GM12878 (cell line): ENCODE measurements at regions not wholly inside any gene's neighbourhood (a gene's known extent, or its start where the extent isn't known, plus 50 kb on each side); places are given as distances from the start of the nearest gene placed in this dataset.

ENCODE experiments used
- ATAC-seq: fragments of 200-7000 bp; cut with Tn5 transposase; 3 replicates; pipeline ENCODE4 v1.9.1; 2020; ENCODE audit warnings: mild to moderate bottlenecking, moderate library complexity
- BruUV-seq: library from RNA; stranded (reverse); fragments of 400-500 nt; replicated peaks from 2 replicates; lab custom pipeline; 2021; lab: Mats Ljungman, UMichigan
- CTCF ChIA-PET: fragments of 300-600 bp; sonication (Branson Sonifier 250); formaldehyde crosslinking; extraction: SDS; loops from one replicate; lab custom pipeline; 2021; ENCODE audit warnings: inconsistent platforms; lab: Yijun Ruan, JAX
- POLR2A ChIA-PET: fragments of 350-600 bp; formaldehyde crosslinking; extraction: SDS; loops from one replicate; lab custom pipeline; 2021; ENCODE audit warnings: inconsistent platforms; lab: Charles Lee
- RAD21 ChIA-PET: fragments of 300-600 bp; sonication (Branson Sonifier 250); formaldehyde crosslinking; loops from one replicate; lab custom pipeline; 2023; ENCODE audit warnings: antibody characterized with exemption; ENCODE audit not compliant: unreplicated experiment; lab: Charles Lee
- SMC1A ChIA-PET: fragments of 300-600 bp; sonication (Branson Sonifier 250); formaldehyde crosslinking; loops from one replicate; lab custom pipeline; 2023; ENCODE audit not compliant: unreplicated experiment, uncharacterized antibody; lab: Charles Lee
- DNase-seq: peaks from one replicate; pipeline ENCODE4 v3.0.0-alpha.2; 2011; ENCODE audit warnings: low read depth, low spot score
- FAIRE-seq: peaks from 3 replicates; lab custom pipeline; 2011; peaks lifted over from hg19 to GRCh38; lab: Jason Lieb, UNC
- H2AFZ ChIP-seq: 2 replicates; pipeline ENCODE4 v1.6.0; 2011; ENCODE audit warnings: low read depth, low read length, control low read depth; ENCODE audit not compliant: control insufficient read depth
- H3K27ac ChIP-seq: 2 replicates; pipeline ENCODE4 v1.5.1; 2011; ENCODE audit warnings: control low read depth; ENCODE audit not compliant: control insufficient read depth, insufficient read depth
- H3K27me3 ChIP-seq, 2 experiments: replicated peaks in 1 of 2; 2 replicates each; pipeline versions ENCODE4 v1.6.0 to v1.6.1; 2011; ENCODE audit warnings: low read length in 1 of 2; ENCODE audit not compliant: control insufficient read depth in 2 of 2, insufficient read depth in 2 of 2
- H3K36me3 ChIP-seq, 2 experiments: 2 replicates each; pipeline ENCODE4 v1.5.1; 2011; ENCODE audit warnings: low read length in 1 of 2; ENCODE audit not compliant: control insufficient read depth in 2 of 2, insufficient read depth in 2 of 2
- H3K4me1 ChIP-seq: 2 replicates; pipeline ENCODE4 v1.6.1; 2011; ENCODE audit warnings: mild to moderate bottlenecking, low read length, moderate library complexity, mixed read lengths; ENCODE audit not compliant: control insufficient read depth, insufficient read depth
- H3K4me2 ChIP-seq: 2 replicates; pipeline ENCODE4 v1.6.0; 2011; ENCODE audit warnings: control low read depth; ENCODE audit not compliant: control insufficient read depth, insufficient read depth
- H3K4me3 ChIP-seq: fragments of 200-600 bp; sonication (generic); 2 replicates; pipeline ENCODE4 v1.5.1; 2016
- H3K79me2 ChIP-seq: 2 replicates; pipeline ENCODE4 v1.6.0; 2011; ENCODE audit warnings: low read length; ENCODE audit not compliant: control insufficient read depth, insufficient read depth
- H3K9ac ChIP-seq: 2 replicates; pipeline ENCODE4 v1.8.0; 2011; ENCODE audit warnings: low read length, control low read depth, mixed read lengths; ENCODE audit not compliant: control insufficient read depth, insufficient read depth
- H3K9me3 ChIP-seq: replicated peaks from 3 replicates; pipeline ENCODE4 v1.5.1; 2011; ENCODE audit warnings: mild to moderate bottlenecking, low read length; ENCODE audit not compliant: control insufficient read depth, insufficient read depth
- H4K20me1 ChIP-seq: 2 replicates; pipeline ENCODE4 v1.6.0; 2011; ENCODE audit not compliant: control insufficient read depth, insufficient read depth
- ATF3 ChIP-seq: IDR thresholded peaks from 2 replicates; pipeline ENCODE4 v1.6.1; 2011; ENCODE audit warnings: low read depth, mild to moderate bottlenecking, low read length, moderate library complexity, borderline replicate concordance; ENCODE audit errors: extremely low read depth
- CBX3 ChIP-seq: fragments of 200-600 bp; sonication (generic); IDR thresholded peaks from 2 replicates; pipeline ENCODE4 v1.6.1; 2016; ENCODE audit warnings: low read depth, borderline replicate concordance
- HCFC1 ChIP-seq: fragments of 150-350 bp; IDR thresholded peaks from 2 replicates; pipeline ENCODE4 v1.6.1; 2014; ENCODE audit warnings: low read length
- HDAC6 ChIP-seq: fragments of 200-600 bp; sonication (generic); IDR thresholded peaks from one replicate; pipeline ENCODE4 v1.8.0; 2017; ENCODE audit warnings: antibody characterized with exemption; ENCODE audit not compliant: unreplicated experiment
- IKZF2 ChIP-seq, 2 experiments: fragments of 450-650 bp; IDR thresholded peaks; 2 replicates each; pipeline ENCODE4 v1.6.1; 2017; ENCODE audit warnings: mild to moderate bottlenecking in 2 of 2, moderate library complexity in 2 of 2
- IRF3 ChIP-seq: fragments of 450-650 bp; IDR thresholded peaks from 2 replicates; pipeline ENCODE4 v1.6.1; 2014; ENCODE audit warnings: mild to moderate bottlenecking
- REST ChIP-seq: IDR thresholded peaks from 2 replicates; pipeline ENCODE4 v1.6.1; 2012; ENCODE audit warnings: mild to moderate bottlenecking, low read depth, low read length
- SIN3A ChIP-seq: IDR thresholded peaks from 2 replicates; pipeline ENCODE4 v1.6.1; 2012; ENCODE audit warnings: low read depth, low read length, improper control_type of control experiment
- SIX5 ChIP-seq: IDR thresholded peaks from 2 replicates; pipeline ENCODE4 v1.6.1; 2011; ENCODE audit warnings: mild to moderate bottlenecking, low read depth, low read length, moderate library complexity; ENCODE audit not compliant: severe bottlenecking
- SMAD1 ChIP-seq: fragments of 450-650 bp; IDR thresholded peaks from 2 replicates; pipeline ENCODE4 v1.6.1; 2018; ENCODE audit warnings: mild to moderate bottlenecking, low read depth; ENCODE audit not compliant: partially characterized antibody
- YY1 ChIP-seq: IDR thresholded peaks from 2 replicates; pipeline ENCODE4 v1.6.1; 2011; ENCODE audit warnings: low read depth, mild to moderate bottlenecking, low read length
- ZNF217 ChIP-seq: fragments of 450-650 bp; IDR thresholded peaks from 2 replicates; pipeline ENCODE4 v1.6.1; 2017; ENCODE audit warnings: antibody characterized with exemption, mild to moderate bottlenecking
- WGBS: methylation state at CpG from one replicate; pipeline ENCODE4 v1.1.6; 2016; ENCODE audit warnings: low lambda C conversion rate; ENCODE audit not compliant: insufficient replicate concordance, insufficient coverage; ENCODE audit errors: missing lambda C conversion rate; 5-methylcytosine and 5-hydroxymethylcytosine counted together
- in situ Hi-C: fragments of 300-500 bp; cut with MboI; formaldehyde crosslinking; loops from 9 replicates; pipeline ENCODE4 v1.14.3; 2018; ENCODE audit warnings: mixed read lengths
- intact Hi-C: fragments of 100-400 bp; cut with micrococcal nuclease; formaldehyde crosslinking; loops from one replicate; pipeline ENCODE4 v1.14.2; 2022; ENCODE audit not compliant: unreplicated experiment

DNA sequence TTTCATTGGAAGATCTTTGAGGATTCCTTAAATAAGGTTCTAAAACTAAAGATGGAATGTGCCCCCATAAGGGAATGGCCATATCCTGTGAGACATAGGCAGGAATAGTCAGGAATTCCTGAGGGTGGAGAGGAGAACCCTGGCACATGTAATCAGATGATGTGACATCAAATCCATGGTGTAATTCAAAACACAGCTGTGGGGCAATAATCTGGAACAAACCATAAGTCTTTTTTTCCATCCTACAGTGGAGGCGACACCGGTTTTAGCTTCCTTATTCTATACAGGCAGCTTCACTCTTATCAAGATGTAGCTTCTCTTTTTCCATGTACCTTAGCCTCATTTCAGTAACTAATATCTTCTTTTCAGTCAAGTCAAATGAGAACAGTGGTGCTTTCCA is 133.6 kb upstream of the CITED2 start (continued):
- TF ChIP-seq HCFC1 = no peak

DNA sequence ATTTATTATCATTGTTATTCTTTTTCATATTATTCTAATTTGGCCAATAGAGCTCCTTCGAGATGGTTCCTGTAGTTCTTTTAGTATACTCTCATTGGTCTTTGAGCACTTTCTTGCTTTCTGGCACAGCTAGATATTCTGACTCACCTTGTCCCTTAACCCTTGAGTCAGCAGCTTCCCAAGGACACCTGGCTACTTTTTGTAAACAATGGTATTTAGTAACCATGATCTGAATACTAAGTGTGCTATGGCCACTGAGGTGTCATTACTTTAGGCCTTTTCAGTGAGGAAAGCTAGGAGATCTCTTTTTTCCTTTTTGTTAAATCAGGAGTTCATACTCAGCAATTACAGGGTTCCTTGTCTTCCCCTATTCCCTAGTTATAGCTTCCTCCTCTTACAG is 126.5 kb upstream of the CITED2 start:
- Histone ChIP-seq H3K4me3 (no peak overlapping the region), H3K9me3 (no peaks in the 10 kb centered on the region), H3K79me2 (no peaks in the 10 kb centered on the region), H3K4me1 (no peaks in the 10 kb centered on the region), H4K20me1 (no peaks in the 10 kb centered on the region), H3K9ac (no peak overlapping the region), H3K4me2 (no peak overlapping the region), H3K36me3 (no peaks in the 10 kb centered on the region), H3K27me3 (no peaks in the 10 kb centered on the region), H3K27ac (no peak overlapping the region), H2AFZ (no peak overlapping the region)
- POLR2A ChIA-PET = no interaction called here
- CTCF ChIA-PET = interaction anchor here (1.1 kb wide), 1 partner anchor 15 kb away, joined by 3 read pairs; no protein-coding TSS in a partner anchor
- SMC1A ChIA-PET = interaction anchor here (1.3 to 1.7 kb wide), 2 partner anchors 10 to 14 kb away, joined by 4 to 5 read pairs; no protein-coding TSS in a partner anchor
- BruUV-seq = no TSS peak
- FAIRE-seq (no peak), DNase-seq (no peak), ATAC-seq (no peak)
- intact Hi-C loops = no loop called here
- TF ChIP-seq YY1 = no peak
- RAD21 ChIA-PET = no interaction called here
- in situ Hi-C loops = no loop called here
- 33% methylated on average over 1 of the region's 1 CpG for WGBS

- CTCF ChIA-PET = interaction anchor here (1.3 kb wide), 1 partner anchor 10 kb away, joined by 3 read pairs; no protein-coding TSS in a partner anchor
- no peak for FAIRE-seq
- no peak overlapping the region for H3K4me2 ChIP-seq
- H3K4me3 ChIP-seq = no peak overlapping the region
- ATAC-seq = no peak
- SMC1A ChIA-PET = interaction anchor here (0.9 kb wide), 1 partner anchor 89 kb away, joined by 3 read pairs; no protein-coding TSS in a partner anchor
- H2AFZ ChIP-seq = no peak overlapping the region
- in situ Hi-C loops (no loop called here), intact Hi-C loops (no loop called here)
- H3K27me3 ChIP-seq = no peaks in the 10 kb centered on the region
- RAD21 ChIA-PET = no interaction called here
- no TSS peak for BruUV-seq
- no peaks in the 10 kb centered on the region for H3K9me3 ChIP-seq
- no peaks in the 10 kb centered on the region for H3K36me3 ChIP-seq
- no peak overlapping the region for H3K9ac ChIP-seq
- H4K20me1 ChIP-seq = no peaks in the 10 kb centered on the region
- no peak overlapping the region for H3K27ac ChIP-seq
- WGBS = 73% methylated on average over 2 of the region's 2 CpGs
- POLR2A ChIA-PET = no interaction called here
- no peak for DNase-seq
- H3K4me1 ChIP-seq = no peaks in the 10 kb centered on the region
- H3K79me2 ChIP-seq = no peaks in the 10 kb centered on the region
- no peak for TF ChIP-seq IKZF2 (IDR thresholded peaks at IDR 0.05)
- TF ChIP-seq ATF3 = no peak
- TF ChIP-seq CBX3 = no peak
- TF ChIP-seq ZNF217 = no peak
- no peak for TF ChIP-seq SMAD1
- no peak for TF ChIP-seq SIN3A
- TF ChIP-seq HDAC6 = no peak
- TF ChIP-seq IRF3 = no peak
- TF ChIP-seq SIX5 = no peak
- no peak for TF ChIP-seq REST
These were observed 124.3 kb upstream of the CITED2 start for GRCh38 chr6:139498715-139499114.
